Bronchial epithelial cell (primary cell): ENCODE measurements at regions not wholly inside any gene's neighbourhood (a gene's known extent, or its start where the extent isn't known, plus 50 kb on each side); places are given as distances from the start of the nearest gene placed in this dataset.
A peak's percentile ranks its signal among the peaks of the same experiment; 100 is the strongest.

ENCODE experiments used
- DNase-seq: peaks from one replicate; pipeline ENCODE4 v3.0.0-alpha.2; 2010; ENCODE audit warnings: low read depth
- FAIRE-seq: peaks from 2 replicates; lab custom pipeline; 2011; peaks lifted over from hg19 to GRCh38; lab: Jason Lieb, UNC
- H3K27me3 ChIP-seq: 2 replicates; pipeline ENCODE4 v1.5.1; 2011; ENCODE audit warnings: low read length; ENCODE audit not compliant: control insufficient read depth, insufficient read depth
- H3K36me3 ChIP-seq: 2 replicates; pipeline ENCODE4 v1.5.1; 2011; ENCODE audit warnings: low read length; ENCODE audit not compliant: control insufficient read depth, insufficient read depth
- H3K4me3 ChIP-seq: 2 replicates; pipeline ENCODE4 v1.5.1; 2011; ENCODE audit warnings: mild to moderate bottlenecking, low read depth, low read length, control low read depth
- CTCF ChIP-seq: IDR thresholded peaks from 2 replicates; pipeline ENCODE4 v1.5.1; 2011; ENCODE audit warnings: mild to moderate bottlenecking, moderate library complexity, low read length, control low read depth, inconsistent platforms; ENCODE audit not compliant: insufficient read depth, severe bottlenecking

DNA sequence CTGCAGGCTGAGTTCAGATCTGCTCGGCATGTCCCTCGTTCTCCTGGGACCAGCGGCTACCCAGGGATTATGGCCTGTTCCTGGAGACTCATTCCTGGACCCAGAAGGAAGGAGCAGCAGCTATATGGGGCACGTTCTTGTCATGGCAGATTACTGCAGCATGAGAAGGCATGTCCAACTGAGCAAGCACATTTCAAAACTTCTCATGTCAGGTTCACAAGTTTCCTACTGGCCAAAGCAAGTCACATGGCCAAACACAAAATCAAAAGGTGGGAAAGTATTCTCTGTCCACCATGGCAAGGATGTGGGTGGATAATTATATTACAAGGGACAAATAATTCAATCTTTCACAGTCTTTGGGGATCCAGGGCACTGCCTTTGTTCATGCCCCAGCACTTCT, 71.9 kb upstream of the C15orf39 start:
- Histone ChIP-seq H3K36me3 (no peaks in the 10 kb centered on the region), H3K4me3 (no peak overlapping the region), H3K27me3 (no peaks in the 10 kb centered on the region)
- DNase-seq (peak; percentile 48), FAIRE-seq (no peak)
- no peak for TF ChIP-seq CTCF

DNA sequence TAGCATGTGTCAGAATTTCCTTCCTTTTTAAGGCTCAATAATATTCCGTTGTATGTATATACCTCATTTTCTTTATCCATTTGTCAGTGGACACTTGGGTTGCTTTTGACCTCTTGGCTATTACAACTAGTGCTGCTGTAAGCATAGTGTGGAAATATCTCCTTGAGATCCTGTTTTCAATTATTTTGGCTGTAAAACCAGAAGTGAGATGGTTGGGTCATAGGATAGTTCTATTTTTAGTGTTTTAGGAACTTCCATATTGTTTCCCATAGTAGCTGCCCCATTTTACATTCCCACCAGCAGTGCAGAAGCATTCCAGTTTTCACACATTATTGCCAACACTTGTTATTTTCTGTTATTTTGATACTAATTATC, 70.4 kb upstream of the C15orf39 start:
- DNase-seq, result no peak
- FAIRE-seq, result no peak
- Histone ChIP-seq H3K4me3 (no peak overlapping the region), H3K27me3 (no peaks in the 10 kb centered on the region), H3K36me3 (no peaks in the 10 kb centered on the region)
- TF ChIP-seq CTCF, result no peak

GRCh38 chr15:75134748-75135147, 66.9 kb upstream of the C15orf39 start:
- Histone ChIP-seq H3K36me3 (no peaks in the 10 kb centered on the region), H3K4me3 (no peak overlapping the region), H3K27me3 (no peaks in the 10 kb centered on the region)
- DNase-seq, result no peak
- no peak for TF ChIP-seq CTCF
- FAIRE-seq, result no peak

DNA sequence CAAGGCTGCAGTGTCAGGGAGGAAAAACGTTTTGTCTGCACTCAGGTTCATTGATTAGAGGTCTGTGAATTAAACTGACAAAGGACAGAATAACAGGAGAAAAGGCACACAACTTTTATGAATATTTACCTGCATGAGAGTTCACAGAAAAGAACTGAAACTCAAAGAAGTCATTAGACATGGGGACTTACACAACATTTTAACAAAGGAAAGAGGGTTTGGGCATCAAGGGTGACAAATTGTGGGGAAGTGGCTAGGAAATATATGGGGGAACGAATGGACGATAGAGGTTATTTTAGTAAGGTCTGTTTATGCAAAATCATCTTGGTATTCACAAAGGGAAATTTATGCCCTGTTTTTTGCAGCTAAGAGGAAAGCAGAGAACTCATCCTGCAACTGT, 65.6 kb upstream of the C15orf39 start:
- H3K36me3 ChIP-seq, result no peaks in the 10 kb centered on the region
- FAIRE-seq (no peak), DNase-seq (no peak)
- H3K4me3 ChIP-seq, result no peak overlapping the region
- no peak for TF ChIP-seq CTCF
- H3K27me3 ChIP-seq, result no peaks in the 10 kb centered on the region

DNA sequence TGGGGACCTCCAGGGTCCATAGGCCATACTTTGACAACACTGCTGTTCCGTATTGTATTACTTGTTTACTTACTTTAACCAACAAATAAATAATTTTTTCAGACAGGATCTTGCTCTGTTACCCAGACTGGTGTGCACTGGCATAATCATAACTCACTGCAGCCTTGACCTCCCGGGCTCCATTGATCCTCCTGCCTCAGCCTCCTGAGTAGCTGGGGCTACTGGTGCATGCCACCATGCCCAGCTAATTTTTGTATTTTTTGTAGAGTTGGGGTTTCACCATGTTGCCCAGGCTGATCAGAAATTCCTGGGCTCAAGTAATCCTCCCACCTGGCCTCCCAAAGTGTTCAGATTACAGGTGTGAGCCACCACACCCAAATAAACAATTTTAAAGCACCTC, 64.9 kb upstream of the C15orf39 start:
- FAIRE-seq, result no peak
- Histone ChIP-seq H3K36me3 (no peaks in the 10 kb centered on the region), H3K27me3 (no peaks in the 10 kb centered on the region), H3K4me3 (no peak overlapping the region)
- no peak for TF ChIP-seq CTCF
- no peak for DNase-seq
